ENCODE measurements at regions not wholly inside any gene's neighbourhood (a gene's known extent, or its start where the extent isn't known, plus 50 kb on each side); places are given as distances from the start of the nearest gene placed in this dataset.
"Not testable (repeated sequence)": the region's sequence is repeated elsewhere in the genome, so short reads cannot be mapped to it uniquely, and the experiment has no call there.

DNA sequence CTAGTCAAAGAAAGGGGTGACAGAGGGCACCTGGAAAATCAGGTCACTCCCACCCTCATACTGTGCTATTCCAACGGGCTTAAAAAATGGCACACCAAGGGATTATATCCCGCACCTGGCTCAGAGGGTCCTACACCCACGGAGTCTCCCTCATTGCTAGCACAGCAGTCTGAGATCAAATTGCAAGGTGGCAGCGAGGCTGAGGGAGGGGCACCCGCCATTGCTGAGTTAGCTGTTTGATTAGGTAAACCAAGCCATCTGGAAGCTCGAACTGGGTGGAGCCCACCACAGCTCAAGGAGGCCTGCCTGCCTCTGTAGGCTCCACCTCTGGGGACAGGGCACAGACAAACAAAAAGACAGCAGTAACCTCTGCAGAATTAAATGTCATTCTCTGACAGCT is 907.1 kb downstream of the SORCS1 start:
- CTCF ChIA-PET, H3K36me3 Mint-ChIP-seq, H3K4me1 Mint-ChIP-seq, H3K27me3 Mint-ChIP-seq, H3K9me3 Mint-ChIP-seq, H3K4me3 Mint-ChIP-seq, H3K27ac Mint-ChIP-seq, DNase-seq: not testable (repeated sequence)

DNA sequence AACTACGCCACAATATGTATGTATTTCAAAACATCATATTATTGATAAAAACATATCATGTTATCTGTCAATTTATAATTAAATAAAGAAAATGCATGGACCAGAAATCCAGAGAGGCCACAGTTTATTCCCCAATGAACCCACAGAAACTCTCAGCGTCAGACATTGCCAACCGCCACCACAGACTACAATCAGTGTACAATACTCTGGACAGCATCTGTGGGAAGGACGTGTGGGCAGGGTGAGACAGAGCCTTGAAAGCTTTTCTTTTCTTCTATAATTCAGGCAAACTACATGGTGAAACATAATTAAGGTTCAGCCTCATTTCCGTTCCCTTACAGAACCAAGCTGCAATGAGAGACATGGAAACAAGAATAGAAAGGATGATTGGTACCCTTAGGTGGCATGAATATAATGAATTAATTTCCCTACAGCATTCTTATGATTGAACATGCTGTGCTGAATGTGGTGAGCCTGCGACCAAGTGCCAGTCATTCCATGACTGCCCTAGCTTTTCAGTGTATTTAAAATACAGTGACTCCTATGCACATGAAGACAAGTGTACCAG is 909.3 kb downstream of the SORCS1 start:
- Mint-ChIP-seq H3K4me3 (no peak overlapping the region), H3K36me3 (no peaks in the 10 kb centered on the region), H3K9me3 (no peaks in the 10 kb centered on the region), H3K4me1 (no peaks in the 10 kb centered on the region), H3K27ac (no peak overlapping the region), H3K27me3 (no peaks in the 10 kb centered on the region)
- DNase-seq = no peak
- CTCF ChIA-PET = no interaction called here

DNA sequence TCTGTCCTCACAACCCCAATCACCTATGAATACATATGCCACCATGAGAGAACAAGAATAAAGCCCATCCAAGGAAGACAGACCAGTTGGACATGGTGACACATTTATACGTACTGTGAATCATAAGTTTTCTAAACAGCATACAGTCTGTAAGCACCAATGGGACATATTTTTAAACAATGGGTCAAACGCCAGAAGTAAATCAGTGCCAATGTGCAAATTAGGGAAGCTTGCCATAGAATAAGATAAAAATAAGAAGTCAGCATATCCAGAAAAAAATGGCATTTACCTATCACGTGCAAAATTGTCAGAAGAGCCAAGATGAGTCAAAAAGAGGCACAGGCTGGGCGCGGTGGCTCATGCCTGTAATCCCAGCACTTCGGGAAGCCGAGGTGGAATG is 910.4 kb downstream of the SORCS1 start:
- H3K36me3 Mint-ChIP-seq = no peaks in the 10 kb centered on the region
- H3K9me3 Mint-ChIP-seq = no peaks in the 10 kb centered on the region
- no peak overlapping the region for H3K27ac Mint-ChIP-seq
- no peaks in the 10 kb centered on the region for H3K27me3 Mint-ChIP-seq
- CTCF ChIA-PET = no interaction called here
- DNase-seq = no peak
- H3K4me1 Mint-ChIP-seq = no peaks in the 10 kb centered on the region
- no peak overlapping the region for H3K4me3 Mint-ChIP-seq

DNA sequence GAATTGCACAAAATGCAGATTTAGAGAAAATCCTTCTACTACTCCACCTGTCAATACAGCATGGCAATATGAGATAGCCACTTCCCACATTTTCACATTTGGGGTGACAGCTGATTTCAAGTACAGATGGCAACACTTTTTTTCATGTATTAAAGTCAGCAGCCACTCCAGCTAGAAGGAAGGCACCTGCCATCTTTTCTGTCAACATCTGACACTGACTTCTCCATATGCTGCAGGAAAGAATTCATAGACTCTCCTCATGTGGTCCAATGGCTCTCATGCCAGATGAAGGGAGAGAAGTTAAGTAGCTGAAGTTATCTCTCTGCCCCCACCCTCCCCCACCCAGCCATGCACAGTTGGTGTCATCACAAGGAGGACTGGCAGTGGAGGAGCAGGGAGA is 912.0 kb downstream of the SORCS1 start:
- H3K4me3 Mint-ChIP-seq = no peak overlapping the region
- CTCF ChIA-PET = no interaction called here
- DNase-seq = no peak
- H3K27ac Mint-ChIP-seq = no peak overlapping the region
- H3K36me3 Mint-ChIP-seq = no peaks in the 10 kb centered on the region
- H3K9me3 Mint-ChIP-seq = no peaks in the 10 kb centered on the region
- H3K27me3 Mint-ChIP-seq = no peaks in the 10 kb centered on the region
- H3K4me1 Mint-ChIP-seq = no peaks in the 10 kb centered on the region

DNA sequence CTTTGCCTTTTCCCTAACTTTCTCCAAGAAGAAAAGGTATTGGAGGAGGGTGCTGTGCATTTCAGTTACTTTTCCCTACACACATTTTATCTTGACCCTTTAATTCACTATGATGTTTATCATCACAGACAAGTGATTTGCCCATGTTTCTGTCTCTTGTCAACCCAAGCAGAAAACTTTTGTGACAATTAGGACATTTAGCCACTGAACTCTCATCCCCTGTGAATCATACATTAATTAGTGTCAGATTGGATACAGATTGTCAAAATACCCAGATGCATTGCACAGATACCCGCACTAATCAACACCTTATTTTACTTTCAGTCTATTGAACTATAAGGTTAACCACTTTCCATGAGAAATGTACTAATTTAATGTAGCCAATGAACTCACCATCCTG is 912.9 kb downstream of the SORCS1 start:
- H3K4me1 Mint-ChIP-seq = no peaks in the 10 kb centered on the region
- no peak for DNase-seq
- no peaks in the 10 kb centered on the region for H3K36me3 Mint-ChIP-seq
- H3K9me3 Mint-ChIP-seq = no peaks in the 10 kb centered on the region
- CTCF ChIA-PET = no interaction called here
- H3K4me3 Mint-ChIP-seq = no peak overlapping the region
- H3K27me3 Mint-ChIP-seq = no peaks in the 10 kb centered on the region
- no peak overlapping the region for H3K27ac Mint-ChIP-seq

DNA sequence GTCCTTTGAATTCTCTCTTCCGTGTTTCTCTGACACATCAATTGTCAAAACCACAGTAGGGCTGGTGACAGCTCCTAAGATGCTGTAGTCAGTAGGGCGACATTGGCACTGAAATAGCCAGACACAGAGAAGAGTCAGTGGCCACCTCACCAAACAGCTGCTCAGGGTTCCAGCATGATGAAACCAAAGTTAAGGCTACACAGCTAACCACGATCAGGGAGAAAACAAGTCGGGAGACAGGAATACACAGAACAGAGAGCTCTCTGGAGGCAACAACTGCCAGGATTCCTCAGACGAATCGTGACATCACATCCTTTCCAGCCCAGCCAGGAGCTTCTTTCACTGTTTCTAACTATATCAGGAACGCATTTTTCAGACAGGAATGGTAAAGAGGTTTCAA is 922.2 kb downstream of the SORCS1 start:
- H3K9me3 Mint-ChIP-seq = no peaks in the 10 kb centered on the region
- DNase-seq = no peak
- H3K27me3 Mint-ChIP-seq = no peaks in the 10 kb centered on the region
- H3K4me1 Mint-ChIP-seq = no peaks in the 10 kb centered on the region
- H3K4me3 Mint-ChIP-seq = no peak overlapping the region
- CTCF ChIA-PET = no interaction called here
- no peaks in the 10 kb centered on the region for H3K36me3 Mint-ChIP-seq
- H3K27ac Mint-ChIP-seq = no peak overlapping the region

DNA sequence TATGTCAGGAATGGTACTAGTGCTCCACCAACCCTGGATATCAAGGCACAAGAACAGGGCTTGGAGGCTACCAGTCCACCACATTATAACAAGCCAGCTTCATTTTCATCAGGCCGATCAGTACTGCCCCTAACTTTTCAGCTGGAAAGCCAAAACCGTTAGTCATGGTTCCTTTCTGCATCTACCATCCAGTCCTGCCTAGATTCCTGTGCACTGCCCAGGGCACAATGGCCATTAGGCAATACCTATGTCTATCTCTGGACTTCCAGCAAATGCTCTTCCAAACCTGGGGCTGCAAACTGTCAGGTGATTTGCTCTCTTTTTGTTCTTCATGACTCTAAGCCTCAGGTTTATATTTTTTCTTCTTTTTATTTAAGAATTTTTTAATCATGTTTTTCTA is 937.7 kb downstream of the SORCS1 start:
- no peaks in the 10 kb centered on the region for H3K27me3 Mint-ChIP-seq
- CTCF ChIA-PET = no interaction called here
- H3K9me3 Mint-ChIP-seq = no peaks in the 10 kb centered on the region
- no peaks in the 10 kb centered on the region for H3K4me1 Mint-ChIP-seq
- H3K4me3 Mint-ChIP-seq = no peak overlapping the region
- no peak for DNase-seq
- H3K27ac Mint-ChIP-seq = no peak overlapping the region
- no peaks in the 10 kb centered on the region for H3K36me3 Mint-ChIP-seq

DNA sequence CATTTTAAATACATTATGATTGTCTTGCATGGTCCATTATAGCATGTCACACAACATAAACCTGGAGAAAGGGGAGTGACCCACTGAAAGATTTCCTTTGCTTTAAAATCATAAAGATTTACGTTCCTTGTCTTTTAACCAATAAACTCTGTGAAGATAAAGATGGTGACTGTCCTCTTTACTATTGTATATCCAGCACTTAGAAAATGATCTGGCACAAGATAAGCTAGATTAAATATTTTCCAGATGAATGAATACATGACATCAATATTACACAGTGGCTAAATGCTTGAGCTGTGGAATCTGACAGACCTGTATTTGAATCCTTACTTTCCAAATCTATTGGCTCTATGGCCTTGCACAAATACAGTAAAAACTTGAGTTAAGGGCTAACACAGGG is 938.4 kb downstream of the SORCS1 start:
- H3K4me3 Mint-ChIP-seq = no peak overlapping the region
- peaks cover under 1% of the 10 kb centered on the region for H3K9me3 Mint-ChIP-seq
- no peaks in the 10 kb centered on the region for H3K36me3 Mint-ChIP-seq
- no peaks in the 10 kb centered on the region for H3K27me3 Mint-ChIP-seq
- DNase-seq = no peak
- no peak overlapping the region for H3K27ac Mint-ChIP-seq
- CTCF ChIA-PET = no interaction called here
- no peaks in the 10 kb centered on the region for H3K4me1 Mint-ChIP-seq

DNA sequence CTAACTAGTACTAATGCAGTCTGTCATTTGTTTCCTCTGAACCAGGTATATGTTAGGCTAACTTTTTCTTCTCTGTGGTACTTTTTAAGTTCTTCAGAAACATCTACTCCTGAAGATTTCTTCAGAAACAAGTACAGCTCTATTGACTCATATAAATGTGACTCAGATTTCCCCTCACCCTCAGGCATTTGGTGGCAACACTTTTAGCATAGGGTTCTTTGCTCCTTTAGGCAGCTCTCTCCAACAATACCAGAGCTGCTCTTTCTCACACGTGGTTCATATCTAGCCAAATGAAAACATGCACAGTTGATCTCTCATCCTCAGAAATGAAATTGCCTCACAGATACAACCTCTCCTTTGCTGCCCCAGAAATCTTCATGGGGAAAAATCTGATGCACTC is 939.8 kb downstream of the SORCS1 start:
- H3K4me3 Mint-ChIP-seq = no peak overlapping the region
- CTCF ChIA-PET = no interaction called here
- H3K9me3 Mint-ChIP-seq = peaks cover 2% of the 10 kb centered on the region
- H3K36me3 Mint-ChIP-seq = no peaks in the 10 kb centered on the region
- H3K27ac Mint-ChIP-seq = no peak overlapping the region
- no peaks in the 10 kb centered on the region for H3K27me3 Mint-ChIP-seq
- no peaks in the 10 kb centered on the region for H3K4me1 Mint-ChIP-seq
- no peak for DNase-seq

DNA sequence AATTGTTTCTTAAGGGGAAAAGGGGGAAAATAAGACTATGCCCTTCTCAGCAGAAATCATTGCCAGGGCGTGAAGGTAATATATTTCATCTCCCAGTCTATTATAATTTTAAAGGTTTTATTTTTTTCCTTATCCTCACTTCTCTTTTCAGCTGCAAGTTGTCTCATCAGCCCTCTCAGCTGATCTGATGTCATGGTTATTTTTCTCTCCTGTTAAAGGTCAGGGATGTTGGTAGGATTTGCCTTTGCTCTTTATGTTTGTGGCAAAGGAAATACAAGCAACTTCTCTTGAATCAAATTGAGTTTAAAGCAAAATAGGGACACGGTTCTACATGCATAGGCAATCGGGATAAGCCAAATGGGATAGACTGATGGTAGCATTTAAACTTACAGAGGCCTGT is 946.9 kb downstream of the SORCS1 start:
- Mint-ChIP-seq H3K27ac (no peak overlapping the region), H3K9me3 (peaks cover 2% of the 10 kb centered on the region), H3K4me1 (no peaks in the 10 kb centered on the region), H3K36me3 (no peaks in the 10 kb centered on the region), H3K27me3 (no peaks in the 10 kb centered on the region), H3K4me3 (no peak overlapping the region)
- CTCF ChIA-PET = no interaction called here
- DNase-seq = no peak

DNA sequence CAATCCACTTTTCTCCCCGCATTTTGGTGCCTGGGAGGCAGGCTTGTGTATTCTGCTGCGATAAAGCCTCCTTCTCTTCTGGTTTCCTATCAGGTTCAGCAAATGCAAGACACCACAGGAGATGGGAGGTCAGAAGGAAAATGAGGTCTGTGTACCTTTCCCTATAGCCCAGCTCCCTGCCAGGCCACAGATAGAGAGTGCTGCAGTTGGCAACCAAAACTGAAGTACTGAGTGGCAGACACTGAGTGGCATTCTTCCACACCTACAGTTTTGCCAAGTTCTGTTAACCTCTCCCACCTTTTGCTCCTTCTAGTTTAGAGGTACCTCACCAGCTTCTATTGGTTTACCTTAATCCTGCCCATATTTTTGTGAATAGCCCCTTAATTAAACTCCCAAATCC is 948.4 kb downstream of the SORCS1 start:
- CTCF ChIA-PET = no interaction called here
- no peaks in the 10 kb centered on the region for H3K36me3 Mint-ChIP-seq
- H3K4me1 Mint-ChIP-seq = no peaks in the 10 kb centered on the region
- peaks cover 1% of the 10 kb centered on the region for H3K9me3 Mint-ChIP-seq
- H3K4me3 Mint-ChIP-seq = no peak overlapping the region
- DNase-seq = no peak
- no peaks in the 10 kb centered on the region for H3K27me3 Mint-ChIP-seq
- no peak overlapping the region for H3K27ac Mint-ChIP-seq

DNA sequence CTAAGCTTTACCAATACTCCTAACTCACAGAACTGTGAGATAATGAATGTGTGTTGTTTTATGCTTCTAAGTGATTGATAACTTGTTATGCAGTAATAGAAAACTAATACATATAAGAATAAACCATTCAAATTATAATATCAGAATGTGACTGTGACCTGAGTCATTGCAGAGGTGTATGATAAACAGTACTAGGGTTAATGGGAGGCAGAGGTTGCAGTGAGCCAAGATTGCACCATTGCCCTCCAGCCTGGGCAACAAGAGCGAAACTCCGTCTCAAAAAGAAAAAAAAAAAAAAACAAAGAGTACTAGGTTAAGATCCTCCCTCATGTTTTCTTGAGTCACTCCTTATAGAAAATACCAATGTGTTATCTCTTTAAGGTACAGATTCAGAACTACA is 950.3 kb downstream of the SORCS1 start:
- CTCF ChIA-PET = interaction anchor here (0.7 kb wide), 1 partner anchor 33 kb away, joined by 3 read pairs; no protein-coding TSS in a partner anchor
- H3K27ac Mint-ChIP-seq = no peak overlapping the region
- no peaks in the 10 kb centered on the region for H3K36me3 Mint-ChIP-seq
- no peak for DNase-seq
- no peaks in the 10 kb centered on the region for H3K4me1 Mint-ChIP-seq
- H3K4me3 Mint-ChIP-seq = no peak overlapping the region
- H3K27me3 Mint-ChIP-seq = no peaks in the 10 kb centered on the region
- peaks cover 3% of the 10 kb centered on the region for H3K9me3 Mint-ChIP-seq

DNA sequence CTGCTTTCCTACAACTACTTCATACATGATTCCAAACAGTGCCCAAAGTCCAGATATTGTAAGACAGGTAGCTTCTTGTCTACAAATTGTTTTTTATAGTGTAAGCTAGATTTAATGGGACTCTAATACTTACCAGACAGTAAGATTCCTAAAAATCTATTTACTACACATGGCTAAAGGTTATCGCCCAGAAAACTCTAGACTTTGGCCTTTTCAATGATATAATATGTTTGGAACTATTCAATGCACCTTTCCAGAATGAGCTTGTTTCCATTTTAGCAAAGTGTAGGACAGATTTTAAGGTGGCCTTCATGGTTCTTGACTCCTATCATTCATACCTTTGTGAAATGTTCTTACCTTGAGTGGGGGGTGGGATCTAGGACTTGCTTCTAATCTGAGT is 951.0 kb downstream of the SORCS1 start:
- Mint-ChIP-seq H3K27ac (no peak overlapping the region), H3K4me3 (no peak overlapping the region), H3K36me3 (no peaks in the 10 kb centered on the region), H3K4me1 (no peaks in the 10 kb centered on the region), H3K9me3 (peaks cover 3% of the 10 kb centered on the region), H3K27me3 (no peaks in the 10 kb centered on the region)
- CTCF ChIA-PET = no interaction called here
- DNase-seq = no peak

DNA sequence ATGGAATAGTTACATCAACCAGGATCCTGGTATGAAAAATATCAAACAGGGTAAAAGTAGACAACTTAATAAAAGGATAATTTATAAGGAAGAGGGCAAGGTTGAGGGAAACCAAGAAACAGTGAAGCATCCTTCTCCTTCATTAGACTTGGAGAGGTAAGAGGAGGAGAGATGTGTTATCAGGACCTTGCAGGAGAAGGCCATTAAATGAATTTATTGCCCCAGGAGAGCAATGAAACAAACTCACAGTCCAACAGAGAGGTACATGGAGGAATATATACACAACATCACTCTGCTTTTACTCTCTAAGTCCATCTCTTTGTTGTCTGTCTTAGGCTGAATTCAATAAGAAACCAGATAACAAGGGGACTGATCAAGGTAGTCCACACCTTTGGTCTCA is 966.2 kb downstream of the SORCS1 start:
- Mint-ChIP-seq H3K27ac (no peak overlapping the region), H3K27me3 (no peaks in the 10 kb centered on the region), H3K4me3 (no peak overlapping the region), H3K36me3 (no peaks in the 10 kb centered on the region), H3K4me1 (no peaks in the 10 kb centered on the region), H3K9me3 (no peaks in the 10 kb centered on the region)
- DNase-seq = no peak
- CTCF ChIA-PET = interaction anchor here (0.7 kb wide), 1 partner anchor 59 kb away, joined by 3 read pairs; no protein-coding TSS in a partner anchor

DNA sequence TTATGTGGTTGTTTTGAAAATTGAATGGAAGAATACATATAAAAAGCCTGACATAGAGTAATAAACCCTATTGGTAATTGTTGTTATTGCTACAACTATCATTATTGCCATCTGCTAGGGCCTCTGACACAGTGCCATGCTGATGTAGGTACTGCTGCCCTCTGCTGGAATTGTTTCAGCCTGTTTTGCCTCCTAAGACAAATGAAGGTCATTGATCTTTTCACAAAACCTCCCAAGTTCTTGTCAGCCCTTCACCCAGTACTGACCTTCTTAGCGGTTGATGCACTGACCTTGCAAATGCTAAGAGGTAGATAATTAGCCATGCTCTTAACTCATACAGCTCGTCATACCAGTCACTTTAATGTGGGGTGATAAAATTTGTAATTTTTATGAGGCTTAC is 975.2 kb downstream of the SORCS1 start:
- H3K4me3 Mint-ChIP-seq = no peak overlapping the region
- H3K27me3 Mint-ChIP-seq = no peaks in the 10 kb centered on the region
- H3K4me1 Mint-ChIP-seq = no peaks in the 10 kb centered on the region
- H3K27ac Mint-ChIP-seq = no peak overlapping the region
- peak; percentile 24 for DNase-seq
- CTCF ChIA-PET = no interaction called here
- H3K36me3 Mint-ChIP-seq = no peaks in the 10 kb centered on the region
- H3K9me3 Mint-ChIP-seq = no peaks in the 10 kb centered on the region

DNA sequence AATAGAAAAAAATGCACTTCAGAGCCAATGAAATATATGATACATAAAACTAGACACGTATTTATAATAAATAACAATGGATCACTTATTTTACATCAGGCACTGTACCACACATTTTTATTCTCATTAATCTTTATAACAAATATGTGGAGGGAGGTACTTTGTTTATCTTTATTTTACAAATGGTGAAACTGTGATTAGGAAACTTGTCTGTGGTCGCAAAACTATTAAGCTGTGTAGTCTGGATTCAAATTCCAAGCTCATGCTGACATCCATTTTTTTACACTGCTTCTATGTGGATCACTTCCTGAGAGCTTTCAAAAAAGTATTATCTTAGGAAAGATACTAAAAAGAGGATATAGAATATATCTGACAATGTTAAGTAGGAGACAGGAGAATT is 978.6 kb downstream of the SORCS1 start:
- no peak for DNase-seq
- CTCF ChIA-PET = no interaction called here
- H3K4me1 Mint-ChIP-seq = no peaks in the 10 kb centered on the region
- H3K4me3 Mint-ChIP-seq = no peak overlapping the region
- H3K27ac Mint-ChIP-seq = no peak overlapping the region
- no peaks in the 10 kb centered on the region for H3K27me3 Mint-ChIP-seq
- H3K36me3 Mint-ChIP-seq = no peaks in the 10 kb centered on the region
- no peaks in the 10 kb centered on the region for H3K9me3 Mint-ChIP-seq
